ENCODE measurements at regions not wholly inside any gene's neighbourhood (a gene's known extent, or its start where the extent isn't known, plus 50 kb on each side); places are given as distances from the start of the nearest gene placed in this dataset.
"Not testable (repeated sequence)": the region's sequence is repeated elsewhere in the genome, so short reads cannot be mapped to it uniquely, and the experiment has no call there.

DNA sequence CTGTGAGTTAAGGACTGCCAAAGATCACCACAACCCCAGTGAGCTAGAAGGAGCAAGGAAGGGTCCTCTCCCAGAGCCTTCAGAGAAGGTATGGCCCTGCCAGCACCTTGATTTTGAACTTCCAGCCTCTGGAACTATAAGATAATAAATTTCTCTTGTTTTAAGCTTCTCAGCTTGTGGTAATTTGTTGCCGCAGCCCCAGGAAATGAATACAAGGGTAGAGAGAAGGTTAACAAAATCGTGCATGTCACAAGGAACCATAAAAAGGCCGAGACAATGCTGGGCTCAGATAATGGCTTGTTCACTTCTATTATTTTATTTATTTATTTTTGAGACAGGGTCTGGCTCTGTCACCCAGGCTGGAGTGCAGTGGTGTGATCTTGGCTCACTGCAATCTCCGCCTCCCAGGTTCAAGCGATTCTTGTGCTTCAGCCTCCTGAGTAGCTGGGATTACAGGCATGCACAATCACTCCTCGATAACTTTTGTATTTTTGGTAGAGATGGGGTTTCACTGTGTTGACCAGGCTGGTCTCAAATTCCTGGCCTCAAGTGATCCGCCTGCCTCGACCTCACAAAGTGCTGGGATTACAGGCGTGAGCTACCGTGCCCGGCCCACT, 71.5 kb downstream of the WSB1 start:
- H3K4me3 ChIP-seq; H3K27ac ChIP-seq; DNase-seq (ENCODE audit: low spot score): not testable (repeated sequence)

DNA sequence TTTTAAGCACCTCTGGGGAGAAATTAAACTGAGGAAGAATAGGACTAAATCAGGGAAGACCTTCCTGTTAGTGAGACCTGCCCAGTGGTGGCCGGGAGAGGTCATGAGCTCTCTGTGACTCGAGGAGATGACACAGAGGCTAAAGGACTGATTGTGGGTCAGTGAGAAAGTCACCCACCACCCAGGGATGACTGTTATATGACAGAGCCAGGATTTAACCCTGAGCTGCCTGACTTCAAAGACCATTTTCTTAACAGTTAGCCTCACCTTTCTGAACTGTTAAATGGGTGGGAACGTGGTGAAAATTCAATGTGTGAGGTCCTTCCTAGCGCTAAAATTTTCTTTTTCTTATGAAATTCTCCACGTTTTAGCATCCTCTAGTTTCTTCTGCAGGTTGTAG, 72.5 kb downstream of the WSB1 start:
- TF ChIP-seq, protein P1, sequence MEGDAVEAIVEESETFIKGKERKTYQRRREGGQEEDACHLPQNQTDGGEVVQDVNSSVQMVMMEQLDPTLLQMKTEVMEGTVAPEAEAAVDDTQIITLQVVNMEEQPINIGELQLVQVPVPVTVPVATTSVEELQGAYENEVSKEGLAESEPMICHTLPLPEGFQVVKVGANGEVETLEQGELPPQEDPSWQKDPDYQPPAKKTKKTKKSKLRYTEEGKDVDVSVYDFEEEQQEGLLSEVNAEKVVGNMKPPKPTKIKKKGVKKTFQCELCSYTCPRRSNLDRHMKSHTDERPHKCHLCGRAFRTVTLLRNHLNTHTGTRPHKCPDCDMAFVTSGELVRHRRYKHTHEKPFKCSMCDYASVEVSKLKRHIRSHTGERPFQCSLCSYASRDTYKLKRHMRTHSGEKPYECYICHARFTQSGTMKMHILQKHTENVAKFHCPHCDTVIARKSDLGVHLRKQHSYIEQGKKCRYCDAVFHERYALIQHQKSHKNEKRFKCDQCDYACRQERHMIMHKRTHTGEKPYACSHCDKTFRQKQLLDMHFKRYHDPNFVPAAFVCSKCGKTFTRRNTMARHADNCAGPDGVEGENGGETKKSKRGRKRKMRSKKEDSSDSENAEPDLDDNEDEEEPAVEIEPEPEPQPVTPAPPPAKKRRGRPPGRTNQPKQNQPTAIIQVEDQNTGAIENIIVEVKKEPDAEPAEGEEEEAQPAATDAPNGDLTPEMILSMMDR (IDR thresholded peaks at IDR 0.05): no peak
- DNase-seq (ENCODE audit: low spot score): no peak
- Histone ChIP-seq H3K4me3 (no peak overlapping the region), H3K27ac (no peak overlapping the region)

DNA sequence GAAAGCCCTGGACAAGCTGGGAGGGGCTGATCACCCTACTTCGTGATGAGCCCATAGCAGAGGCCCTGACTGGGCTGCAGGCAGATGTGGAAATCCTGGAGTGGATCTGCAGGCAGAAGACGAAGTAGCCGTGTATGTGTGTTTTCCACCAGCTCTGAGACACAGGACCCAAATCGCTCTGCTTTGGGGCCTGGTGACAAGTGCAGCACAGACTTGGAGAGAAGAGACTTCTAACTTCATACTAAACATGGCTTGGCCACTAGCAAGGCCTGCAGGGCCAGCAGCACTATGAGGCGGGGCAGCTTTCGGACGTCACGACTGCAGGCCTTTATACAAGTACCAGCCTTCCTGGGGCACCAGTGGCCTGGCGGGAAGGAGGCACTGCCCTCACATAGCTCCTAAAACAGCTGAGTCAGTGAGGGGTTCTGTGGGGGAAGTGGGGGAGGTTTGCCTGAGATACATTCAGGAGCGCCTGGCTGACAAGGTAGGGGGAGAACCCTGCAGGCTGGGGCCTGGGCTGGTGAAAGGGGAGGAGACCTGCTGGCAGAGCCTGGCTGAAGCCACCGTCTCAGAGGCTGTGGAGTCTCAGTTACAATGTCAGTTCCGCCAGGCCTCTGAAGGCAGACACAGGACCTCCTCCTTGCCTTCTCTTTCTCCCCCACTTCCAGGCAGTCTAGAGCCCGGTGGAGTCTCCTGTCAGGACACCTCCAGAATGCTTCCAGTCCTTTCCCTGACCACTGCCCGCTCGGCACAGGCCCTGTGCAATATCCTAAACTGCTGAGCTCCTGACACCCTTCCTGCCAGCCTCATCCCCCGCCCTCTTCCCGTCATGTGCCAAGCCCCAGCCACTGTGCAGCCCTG, 73.4 kb downstream of the WSB1 start:
- H3K27ac ChIP-seq: no peak overlapping the region
- DNase-seq (ENCODE audit: low spot score): peak; percentile 65
- TF ChIP-seq, protein P1 (IDR thresholded peaks at IDR 0.05): no peak
- H3K4me3 ChIP-seq: no peak overlapping the region

DNA sequence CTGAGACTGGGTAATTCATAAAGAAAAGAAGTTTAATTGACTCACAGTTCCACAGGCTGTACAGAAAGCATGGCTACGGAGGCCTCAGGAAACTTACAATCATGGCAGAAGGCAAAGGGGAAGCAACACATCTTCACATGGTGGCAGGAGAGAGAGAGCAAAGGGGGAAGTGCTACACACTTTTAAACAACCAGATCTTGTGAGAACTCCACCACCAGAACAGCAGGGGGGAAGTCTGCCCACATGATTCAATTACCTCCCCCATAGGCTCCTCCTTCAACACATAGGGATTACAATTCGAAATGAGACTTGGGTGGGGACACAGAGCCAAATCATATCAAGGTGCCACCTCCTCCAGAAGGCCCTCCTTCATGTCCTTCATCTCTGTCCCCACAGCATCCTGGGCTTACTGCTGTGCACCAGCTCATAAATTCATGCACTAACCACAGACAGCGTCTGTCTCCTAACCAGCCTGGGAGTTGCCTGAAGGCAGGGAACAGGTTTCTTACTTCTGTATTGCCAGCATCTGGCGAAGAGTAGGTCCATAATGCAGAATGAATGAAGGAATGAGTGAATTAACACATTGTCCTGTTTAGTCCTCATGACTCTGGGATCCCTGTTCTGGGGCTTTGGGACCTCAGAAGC, 74.4 kb downstream of the WSB1 start:
- TF ChIP-seq, protein P1 (IDR thresholded peaks at IDR 0.05): no peak
- DNase-seq (ENCODE audit: low spot score): no peak
- no peak overlapping the region for H3K27ac ChIP-seq
- no peak overlapping the region for H3K4me3 ChIP-seq

DNA sequence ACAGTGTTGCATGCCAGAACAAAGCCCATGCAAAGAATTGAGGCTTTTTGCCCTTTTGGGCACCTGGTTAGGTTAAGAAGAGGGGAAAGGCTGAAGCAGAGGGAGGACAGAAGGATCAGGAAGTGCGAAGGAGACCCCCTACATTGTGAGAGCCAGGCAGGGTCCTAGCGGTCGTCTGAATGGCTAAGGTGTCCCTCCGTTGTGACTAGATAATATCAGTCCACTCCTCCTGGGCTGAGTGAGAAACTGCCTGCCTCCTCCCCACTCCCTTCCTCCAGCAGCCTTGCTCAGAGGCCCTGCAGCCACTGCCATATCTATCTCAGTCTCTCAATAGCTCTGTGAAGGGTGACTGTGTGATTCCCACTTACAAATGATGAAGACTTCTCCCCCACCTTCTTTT, 75.1 kb downstream of the WSB1 start:
- DNase-seq (ENCODE audit: low spot score): no peak
- no peak overlapping the region for H3K27ac ChIP-seq
- no peak overlapping the region for H3K4me3 ChIP-seq
- TF ChIP-seq, protein P1 (IDR thresholded peaks at IDR 0.05): no peak

DNA sequence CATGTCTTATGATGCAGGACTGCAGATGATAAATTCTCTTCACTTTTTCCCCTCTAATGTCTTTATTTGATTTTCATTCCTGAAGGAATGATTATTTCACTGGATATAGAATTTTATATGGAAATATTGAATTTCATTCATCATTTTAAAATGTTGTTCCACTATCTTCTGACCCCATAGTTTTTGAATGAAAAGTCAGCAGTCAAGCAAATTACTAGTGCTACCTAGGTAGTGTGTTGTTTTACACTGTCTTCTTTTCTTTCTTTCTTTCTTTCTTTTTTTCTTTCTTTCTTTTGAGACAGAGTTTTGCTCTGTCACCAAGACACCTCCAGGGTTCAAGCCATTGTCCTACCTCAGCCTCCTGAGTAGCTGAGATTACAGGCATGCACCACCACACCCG, 76.9 kb downstream of the WSB1 start:
- TF ChIP-seq, protein P1 (IDR thresholded peaks at IDR 0.05): no peak

DNA sequence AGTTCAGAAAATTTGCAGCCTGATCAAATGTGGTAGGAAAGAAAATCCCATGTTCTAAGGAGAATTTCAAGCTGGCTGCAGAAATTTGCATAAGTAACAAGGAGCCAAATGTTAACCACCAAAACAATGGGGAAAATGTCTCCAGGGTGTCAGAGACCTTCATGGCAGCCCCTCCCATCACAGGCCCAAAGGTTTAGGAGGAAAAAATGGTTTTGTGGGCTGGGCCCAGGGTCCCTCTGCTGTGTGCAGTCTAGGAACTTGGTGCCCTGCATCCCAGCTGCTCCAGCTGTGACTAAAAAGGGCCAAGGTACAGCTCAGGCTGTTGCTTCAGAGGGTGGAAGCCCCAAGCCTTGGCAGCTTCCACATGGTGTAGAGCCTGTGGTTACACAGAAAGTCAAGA, 79.8 kb downstream of the WSB1 start:
- not testable (repeated sequence) for DNase-seq (ENCODE audit: low spot score); H3K27ac ChIP-seq; H3K4me3 ChIP-seq

More for the DNA sequence above, 76.9 kb downstream of the WSB1 start:
- Histone ChIP-seq H3K27ac (no peak overlapping the region), H3K4me3 (no peak overlapping the region)
- DNase-seq (ENCODE audit: low spot score): no peak

All from coronary artery (tissue), 2 donors.